ENCODE measurements at regions not wholly inside any gene's neighbourhood (a gene's known extent, or its start where the extent isn't known, plus 50 kb on each side); places are given as distances from the start of the nearest gene placed in this dataset.

DNA sequence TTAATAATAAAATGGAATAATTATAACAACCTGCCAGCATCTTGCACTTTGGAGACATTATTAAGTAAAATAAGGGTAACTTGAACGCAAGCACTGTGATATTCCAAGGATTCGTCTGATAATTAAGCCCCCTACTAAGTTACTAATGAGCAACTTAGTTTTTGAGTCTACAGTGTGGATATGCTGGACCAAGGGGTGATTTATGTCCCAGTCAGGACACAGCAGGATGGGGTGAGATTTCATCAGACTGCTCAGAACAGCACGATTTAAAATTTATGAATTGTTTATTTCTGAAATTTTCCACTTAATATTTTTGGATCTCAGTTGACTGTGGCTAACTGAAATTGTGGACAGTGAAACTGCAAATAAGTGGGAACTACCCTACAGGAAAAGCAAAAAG lies 182.8 kb upstream of the PHF14 start:
- Histone ChIP-seq H3K4me2 (ENCODE audit: low read length) (no peak overlapping the region), H4K20me1 (ENCODE audit: insufficient read depth) (no peaks in the 10 kb centered on the region), H3K9me2 (ENCODE audit: insufficient read depth) (no peaks in the 10 kb centered on the region), H3K4me3 (replicated peaks in 1 of 2; ENCODE audit: low read depth in 1 of 2, low read length in 2 of 2) (no peak overlapping the region), H3K36me3 (ENCODE audit: control insufficient read depth in 1 of 2, insufficient read depth in 2 of 2, low read length in 2 of 2) (no peaks in the 10 kb centered on the region), H3K9me3 (ENCODE audit: control insufficient read depth in 1 of 2, insufficient read depth in 1 of 2, low read depth in 1 of 2, low read length in 2 of 2) (no peaks in the 10 kb centered on the region), H3K9ac (ENCODE audit: low read length) (no peak overlapping the region), H3K4me1 (ENCODE audit: control insufficient read depth in 1 of 2, insufficient read depth in 2 of 2, low read length in 2 of 2) (no peaks in the 10 kb centered on the region), H2AFZ (ENCODE audit: low read depth, low read length, poor library complexity, severe bottlenecking) (no peak overlapping the region), H3K79me2 (ENCODE audit: insufficient read depth, low read length) (no peaks in the 10 kb centered on the region), H3K27me3 (ENCODE audit: insufficient read depth, low read length) (no peaks in the 10 kb centered on the region), H3K27ac (ENCODE audit: low read depth, low read length) (no peak overlapping the region)
- DNase-seq (ENCODE audit: low read depth, low spot score) (no peak), ATAC-seq (no peak)
- ChIA-PET RAD21 (ENCODE audit: low non-redundant PET in 1 of 2, low total read pairs in 2 of 2, uncharacterized antibody in 2 of 2, unreplicated experiment in 2 of 2) (no interaction called here), CTCF (no interaction called here), POLR2A (no interaction called here)
- intact Hi-C loops (cut with micrococcal nuclease) = no loop called here
- no TSS peak for BruUV-seq (replicated peaks)
- TF ChIP-seq EGR1 (IDR thresholded peaks at IDR 0.05; ENCODE audit: low read depth) (no peak), ZFX (IDR thresholded peaks at IDR 0.05) (no peak), FOSL1 (IDR thresholded peaks at IDR 0.05; ENCODE audit: low read depth) (no peak), POLR2AphosphoS5 (IDR thresholded peaks at IDR 0.05; ENCODE audit: low read depth, low read length) (no peak), EZH2 (IDR thresholded peaks at IDR 0.05) (no peak), CEBPB (IDR thresholded peaks at IDR 0.05; ENCODE audit: low read depth) (no peak), TCF7L2 (IDR thresholded peaks at IDR 0.05; ENCODE audit: borderline replicate concordance, extremely low read depth, insufficient read depth, insufficient read length) (no peak), POLR2A (IDR thresholded peaks at IDR 0.05; ENCODE audit: borderline replicate concordance, extremely low read depth, insufficient read depth, insufficient read length) (no peak), SIN3A (IDR thresholded peaks at IDR 0.05; ENCODE audit: low read depth) (no peak), RAD21 (IDR thresholded peaks at IDR 0.05; ENCODE audit: low read depth) (no peak), YY1 (IDR thresholded peaks at IDR 0.05; ENCODE audit: extremely low read depth, insufficient replicate concordance, low read depth, low read length) (no peak)
- TF ChIP-seq, protein P1, sequence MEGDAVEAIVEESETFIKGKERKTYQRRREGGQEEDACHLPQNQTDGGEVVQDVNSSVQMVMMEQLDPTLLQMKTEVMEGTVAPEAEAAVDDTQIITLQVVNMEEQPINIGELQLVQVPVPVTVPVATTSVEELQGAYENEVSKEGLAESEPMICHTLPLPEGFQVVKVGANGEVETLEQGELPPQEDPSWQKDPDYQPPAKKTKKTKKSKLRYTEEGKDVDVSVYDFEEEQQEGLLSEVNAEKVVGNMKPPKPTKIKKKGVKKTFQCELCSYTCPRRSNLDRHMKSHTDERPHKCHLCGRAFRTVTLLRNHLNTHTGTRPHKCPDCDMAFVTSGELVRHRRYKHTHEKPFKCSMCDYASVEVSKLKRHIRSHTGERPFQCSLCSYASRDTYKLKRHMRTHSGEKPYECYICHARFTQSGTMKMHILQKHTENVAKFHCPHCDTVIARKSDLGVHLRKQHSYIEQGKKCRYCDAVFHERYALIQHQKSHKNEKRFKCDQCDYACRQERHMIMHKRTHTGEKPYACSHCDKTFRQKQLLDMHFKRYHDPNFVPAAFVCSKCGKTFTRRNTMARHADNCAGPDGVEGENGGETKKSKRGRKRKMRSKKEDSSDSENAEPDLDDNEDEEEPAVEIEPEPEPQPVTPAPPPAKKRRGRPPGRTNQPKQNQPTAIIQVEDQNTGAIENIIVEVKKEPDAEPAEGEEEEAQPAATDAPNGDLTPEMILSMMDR (IDR thresholded peaks at IDR 0.05 in 2 of 3, conservative IDR thresholded peaks at IDR 0.05 in 1 of 3; ENCODE audit: borderline replicate concordance in 1 of 3, insufficient read depth in 1 of 3, low read depth in 2 of 3, low read length in 2 of 3) = no peak
- TF ChIP-seq, protein P2, sequence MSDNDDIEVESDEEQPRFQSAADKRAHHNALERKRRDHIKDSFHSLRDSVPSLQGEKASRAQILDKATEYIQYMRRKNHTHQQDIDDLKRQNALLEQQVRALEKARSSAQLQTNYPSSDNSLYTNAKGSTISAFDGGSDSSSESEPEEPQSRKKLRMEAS (IDR thresholded peaks at IDR 0.05) = no peak
- TF ChIP-seq, protein P3, sequence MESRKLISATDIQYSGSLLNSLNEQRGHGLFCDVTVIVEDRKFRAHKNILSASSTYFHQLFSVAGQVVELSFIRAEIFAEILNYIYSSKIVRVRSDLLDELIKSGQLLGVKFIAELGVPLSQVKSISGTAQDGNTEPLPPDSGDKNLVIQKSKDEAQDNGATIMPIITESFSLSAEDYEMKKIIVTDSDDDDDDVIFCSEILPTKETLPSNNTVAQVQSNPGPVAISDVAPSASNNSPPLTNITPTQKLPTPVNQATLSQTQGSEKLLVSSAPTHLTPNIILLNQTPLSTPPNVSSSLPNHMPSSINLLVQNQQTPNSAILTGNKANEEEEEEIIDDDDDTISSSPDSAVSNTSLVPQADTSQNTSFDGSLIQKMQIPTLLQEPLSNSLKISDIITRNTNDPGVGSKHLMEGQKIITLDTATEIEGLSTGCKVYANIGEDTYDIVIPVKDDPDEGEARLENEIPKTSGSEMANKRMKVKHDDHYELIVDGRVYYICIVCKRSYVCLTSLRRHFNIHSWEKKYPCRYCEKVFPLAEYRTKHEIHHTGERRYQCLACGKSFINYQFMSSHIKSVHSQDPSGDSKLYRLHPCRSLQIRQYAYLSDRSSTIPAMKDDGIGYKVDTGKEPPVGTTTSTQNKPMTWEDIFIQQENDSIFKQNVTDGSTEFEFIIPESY (IDR thresholded peaks at IDR 0.05; ENCODE audit: extremely low read depth, insufficient replicate concordance, low read length) = no peak
